PFSK-1 (cell line): ENCODE measurements at regions not wholly inside any gene's neighbourhood (a gene's known extent, or its start where the extent isn't known, plus 50 kb on each side); places are given as distances from the start of the nearest gene placed in this dataset.

ENCODE experiments used
- FOXP2 ChIP-seq: optimal IDR thresholded peaks from 2 replicates; pipeline ENCODE3; 2011; ENCODE audit warnings: borderline replicate concordance, control low read depth, inconsistent platforms; ENCODE audit not compliant: insufficient read depth; ENCODE audit errors: extremely low read length, extremely low read depth
- POLR2AphosphoS5 ChIP-seq: IDR thresholded peaks from 2 replicates; pipeline ENCODE4 v1.6.1; 2012; ENCODE audit warnings: low read depth, mild to moderate bottlenecking, control low read depth, low read length, moderate library complexity
- REST ChIP-seq, 2 experiments: IDR thresholded peaks; 2 replicates each; pipeline versions ENCODE4 v1.6.1 to v1.8.0; 2011 to 2012; ENCODE audit warnings: low read depth in 2 of 2, low read length in 2 of 2, control low read depth in 1 of 2, inconsistent platforms in 1 of 2, mild to moderate bottlenecking in 1 of 2, moderate library complexity in 1 of 2; ENCODE audit not compliant: insufficient read depth in 1 of 2
- SIN3A ChIP-seq: IDR thresholded peaks from 2 replicates; pipeline ENCODE4 v1.6.1; 2012; ENCODE audit warnings: mild to moderate bottlenecking, low read length, moderate library complexity, borderline replicate concordance; ENCODE audit not compliant: insufficient read depth
- TAF1 ChIP-seq: IDR thresholded peaks from 2 replicates; pipeline ENCODE4 v1.6.1; 2012; ENCODE audit warnings: low read length, control low read depth, borderline replicate concordance; ENCODE audit not compliant: insufficient read depth

DNA sequence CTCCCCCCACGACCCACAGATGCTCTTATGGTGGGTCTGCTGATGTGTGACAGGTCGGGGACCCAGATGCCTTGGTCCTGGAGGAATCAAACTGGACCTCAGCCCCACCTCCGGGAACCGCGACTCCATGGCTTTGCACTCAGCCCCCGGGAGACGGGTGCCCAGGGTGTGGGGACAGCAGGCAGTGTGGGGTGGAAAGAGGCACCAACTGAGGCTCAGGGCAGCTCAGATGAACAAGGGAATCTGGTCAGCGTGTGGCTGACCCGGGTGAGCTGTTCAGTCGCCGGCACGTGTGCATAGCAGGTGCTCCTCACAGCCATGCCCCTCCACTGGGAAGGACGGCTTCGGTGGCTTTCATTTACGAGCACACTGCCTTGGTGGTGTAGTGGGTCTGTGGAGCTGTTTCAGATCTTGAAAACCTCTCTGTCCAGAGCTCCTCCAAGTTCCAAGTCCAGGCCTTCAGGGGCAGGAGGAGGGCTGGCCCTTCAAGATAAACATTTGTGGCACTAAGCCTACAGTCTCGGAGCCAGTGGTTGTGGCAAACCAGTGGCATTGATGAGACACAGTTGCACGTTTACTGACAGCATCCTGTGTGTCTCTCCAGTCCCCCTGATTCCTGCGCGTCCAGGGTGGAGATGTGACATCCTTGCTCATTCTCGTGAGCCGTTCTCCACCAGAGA lies 471.2 kb upstream of the HS6ST1 start:
- TF ChIP-seq SIN3A (no peak), TAF1 (no peak), FOXP2 (no peak), REST (IDR thresholded peaks at IDR 0.05; ENCODE audit: insufficient read depth in 1 of 2, low read depth in 2 of 2, low read length in 2 of 2) (no peak), POLR2AphosphoS5 (no peak)

GRCh38 chr2:128790541-128791001 lies 471.9 kb upstream of the HS6ST1 start:
- TF ChIP-seq SIN3A = no peak
- TF ChIP-seq FOXP2 = no peak
- no peak for TF ChIP-seq TAF1
- TF ChIP-seq POLR2AphosphoS5 = no peak
- no peak for TF ChIP-seq REST (IDR thresholded peaks at IDR 0.05; ENCODE audit: insufficient read depth in 1 of 2, low read depth in 2 of 2, low read length in 2 of 2)

- TF ChIP-seq SIN3A = no peak
- TF ChIP-seq REST (IDR thresholded peaks at IDR 0.05; ENCODE audit: insufficient read depth in 1 of 2, low read depth in 2 of 2, low read length in 2 of 2) = no peak
- TF ChIP-seq TAF1 = no peak
- TF ChIP-seq POLR2AphosphoS5 = no peak
- no peak for TF ChIP-seq FOXP2
Measured at GRCh38 chr2:128791120-128791984, 472.7 kb upstream of the HS6ST1 start.

DNA sequence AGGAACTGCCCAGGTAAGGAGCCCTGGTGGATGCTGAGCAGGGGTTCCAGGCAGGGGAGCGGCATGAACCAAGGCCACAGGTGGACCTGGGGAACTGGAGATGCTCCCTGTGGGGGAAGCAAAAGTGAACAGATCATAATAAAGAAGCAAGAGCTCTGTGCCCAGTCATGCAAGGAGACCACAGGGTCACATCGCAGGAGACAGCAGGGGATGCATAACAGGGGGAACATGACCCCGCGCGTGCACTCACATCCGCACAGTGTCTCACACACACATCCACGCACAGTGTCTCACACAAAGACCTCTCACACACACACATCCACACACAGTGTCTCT lies 473.3 kb upstream of the HS6ST1 start:
- no peak for TF ChIP-seq REST (IDR thresholded peaks at IDR 0.05; ENCODE audit: insufficient read depth in 1 of 2, low read depth in 2 of 2, low read length in 2 of 2)
- TF ChIP-seq SIN3A = no peak
- TF ChIP-seq TAF1 = no peak
- no peak for TF ChIP-seq POLR2AphosphoS5
- no peak for TF ChIP-seq FOXP2
